ENCODE measurements at regions not wholly inside any gene's neighbourhood (a gene's known extent, or its start where the extent isn't known, plus 50 kb on each side); places are given as distances from the start of the nearest gene placed in this dataset.
A peak's percentile ranks its signal among the peaks of the same experiment; 100 is the strongest.

GRCh38 chr4:79078339-79078738 is 139.1 kb upstream of the PAQR3 start:
- H3K36me3 ChIP-seq = peaks cover 0 to 11% (median 0%) of the 10 kb centered on the region in 3 donors
- H3K4me1 ChIP-seq = peaks cover 0 to 4% (median 0%) of the 10 kb centered on the region in 4 donors
- peak; percentile 21 to 63 for DNase-seq
- no peak overlapping the region for H3K27ac ChIP-seq
- TF ChIP-seq, protein P1, sequence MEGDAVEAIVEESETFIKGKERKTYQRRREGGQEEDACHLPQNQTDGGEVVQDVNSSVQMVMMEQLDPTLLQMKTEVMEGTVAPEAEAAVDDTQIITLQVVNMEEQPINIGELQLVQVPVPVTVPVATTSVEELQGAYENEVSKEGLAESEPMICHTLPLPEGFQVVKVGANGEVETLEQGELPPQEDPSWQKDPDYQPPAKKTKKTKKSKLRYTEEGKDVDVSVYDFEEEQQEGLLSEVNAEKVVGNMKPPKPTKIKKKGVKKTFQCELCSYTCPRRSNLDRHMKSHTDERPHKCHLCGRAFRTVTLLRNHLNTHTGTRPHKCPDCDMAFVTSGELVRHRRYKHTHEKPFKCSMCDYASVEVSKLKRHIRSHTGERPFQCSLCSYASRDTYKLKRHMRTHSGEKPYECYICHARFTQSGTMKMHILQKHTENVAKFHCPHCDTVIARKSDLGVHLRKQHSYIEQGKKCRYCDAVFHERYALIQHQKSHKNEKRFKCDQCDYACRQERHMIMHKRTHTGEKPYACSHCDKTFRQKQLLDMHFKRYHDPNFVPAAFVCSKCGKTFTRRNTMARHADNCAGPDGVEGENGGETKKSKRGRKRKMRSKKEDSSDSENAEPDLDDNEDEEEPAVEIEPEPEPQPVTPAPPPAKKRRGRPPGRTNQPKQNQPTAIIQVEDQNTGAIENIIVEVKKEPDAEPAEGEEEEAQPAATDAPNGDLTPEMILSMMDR (IDR thresholded peaks at IDR 0.05) = no peak
- no peaks in the 10 kb centered on the region for H3K27me3 ChIP-seq
- intact Hi-C loops (cut with DNase I; ENCODE audit: low total_unique reads) = no loop called here
- no peak overlapping the region for H3K4me3 ChIP-seq
- peaks cover 3 to 18% (median 10%) of the 10 kb centered on the region in 3 donors for H3K9me3 ChIP-seq

DNA sequence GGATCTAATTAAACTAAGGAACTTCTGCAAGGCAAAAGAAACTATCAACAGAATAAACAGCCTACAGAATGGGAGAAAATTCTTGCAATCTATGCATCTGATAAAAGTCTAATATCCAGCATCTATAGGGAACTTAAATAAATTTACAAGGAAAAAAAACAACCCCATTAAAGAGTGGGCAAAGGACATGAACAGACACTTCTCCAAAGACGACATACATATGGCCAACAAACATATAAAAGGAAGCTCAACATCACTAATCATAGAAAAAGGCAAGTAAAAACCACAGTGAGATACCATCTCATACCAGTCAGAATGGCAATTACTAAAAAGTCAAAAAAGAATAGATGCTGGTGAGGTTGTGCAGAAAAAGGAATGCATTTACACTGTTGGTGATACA is 134.8 kb upstream of the PAQR3 start:
- H3K27me3 ChIP-seq = no peaks in the 10 kb centered on the region
- no peak overlapping the region for H3K4me3 ChIP-seq
- H3K27ac ChIP-seq = no peak overlapping the region
- TF ChIP-seq, protein P1 (IDR thresholded peaks at IDR 0.05) = no peak
- DNase-seq = no peak
- H3K4me1 ChIP-seq = no peaks in the 10 kb centered on the region
- H3K36me3 ChIP-seq = peaks cover 0 to 6% (median 0%) of the 10 kb centered on the region in 3 donors
- peaks cover 0 to 9% (median 3%) of the 10 kb centered on the region in 3 donors for H3K9me3 ChIP-seq
- intact Hi-C loops (cut with DNase I; ENCODE audit: low total_unique reads) = no loop called here

- H3K9me3 ChIP-seq = peaks cover 0 to 9% (median 3%) of the 10 kb centered on the region in 3 donors
- H3K27ac ChIP-seq = no peak overlapping the region
- H3K36me3 ChIP-seq = peaks cover 0 to 6% (median 0%) of the 10 kb centered on the region in 3 donors
- no peaks in the 10 kb centered on the region for H3K27me3 ChIP-seq
- DNase-seq = no peak
- H3K4me3 ChIP-seq = no peak overlapping the region
- H3K4me1 ChIP-seq = no peaks in the 10 kb centered on the region
- intact Hi-C loops (cut with DNase I; ENCODE audit: low total_unique reads) = no loop called here
- TF ChIP-seq, protein P1 (IDR thresholded peaks at IDR 0.05) = no peak
Measured at GRCh38 chr4:79073471-79073870, 134.2 kb upstream of the PAQR3 start.

- no peaks in the 10 kb centered on the region for H3K36me3 ChIP-seq
- H3K27me3 ChIP-seq = no peaks in the 10 kb centered on the region
- H3K4me3 ChIP-seq = no peak overlapping the region
- DNase-seq = no peak
- intact Hi-C loops (cut with DNase I; ENCODE audit: low total_unique reads) = no loop called here
- TF ChIP-seq, protein P1 (IDR thresholded peaks at IDR 0.05) = no peak
- peaks cover 0 to 46% (median 3%) of the 10 kb centered on the region in 4 donors for H3K4me1 ChIP-seq
- H3K9me3 ChIP-seq = no peaks in the 10 kb centered on the region
- no peak overlapping the region for H3K27ac ChIP-seq
Measured at GRCh38 chr4:79065262-79065661, 126.0 kb upstream of the PAQR3 start.

GRCh38 chr4:79064806-79065205 is 125.6 kb upstream of the PAQR3 start:
- TF ChIP-seq, protein P1 (IDR thresholded peaks at IDR 0.05) = no peak
- intact Hi-C loops (cut with DNase I; ENCODE audit: low total_unique reads) = no loop called here

More at GRCh38 chr4:79064806-79065205, 125.6 kb upstream of the PAQR3 start:
- Histone ChIP-seq H3K4me1 (peaks cover 0 to 51% (median 3%) of the 10 kb centered on the region in 4 donors), H3K36me3 (no peaks in the 10 kb centered on the region), H3K27me3 (no peaks in the 10 kb centered on the region), H3K9me3 (no peaks in the 10 kb centered on the region), H3K4me3 (no peak overlapping the region), H3K27ac (no peak overlapping the region)
- DNase-seq = no peak
